ENCODE measurements at regions not wholly inside any gene's neighbourhood (a gene's known extent, or its start where the extent isn't known, plus 50 kb on each side); places are given as distances from the start of the nearest gene placed in this dataset.

GRCh38 chr12:67453191-67453590 is 184.0 kb downstream of the CAND1 start:
- DNase-seq: no peak

- DNase-seq: no peak
Measured at GRCh38 chr12:67455236-67455635, 186.1 kb downstream of the CAND1 start.

GRCh38 chr12:67456431-67456901 is 187.3 kb downstream of the CAND1 start:
- DNase-seq: peak in 4 of 58 donors; percentile 2 to 24 (median 10)

- DNase-seq: no peak
Measured at GRCh38 chr12:67457136-67457535, 188.0 kb downstream of the CAND1 start.

GRCh38 chr12:67457778-67458665 is 188.9 kb downstream of the CAND1 start:
- DNase-seq: peak in 1 of 58 donors; percentile 4

GRCh38 chr12:67459173-67459572 is 189.4 kb upstream of the DYRK2 start:
- no peak for DNase-seq

GRCh38 chr12:67459578-67459977 is 189.0 kb upstream of the DYRK2 start:
- DNase-seq: no peak

- no peak for DNase-seq
Measured at GRCh38 chr12:67460388-67460787, 188.2 kb upstream of the DYRK2 start.

- DNase-seq: no peak
Measured at GRCh38 chr12:67468549-67469245, 179.8 kb upstream of the DYRK2 start.

- DNase-seq: peak in 21 of 58 donors; percentile 7 to 54 (median 23)
Measured at GRCh38 chr12:67469666-67470065, 178.9 kb upstream of the DYRK2 start.

GRCh38 chr12:67471810-67472209 is 176.7 kb upstream of the DYRK2 start:
- peak in 24 of 58 donors; percentile 10 to 68 (median 32) for DNase-seq

- peak in 29 of 58 donors; percentile 8 to 51 (median 31) for DNase-seq
Measured at GRCh38 chr12:67472539-67472938, 176.0 kb upstream of the DYRK2 start.

- DNase-seq: no peak
Measured at GRCh38 chr12:67474934-67475620, 173.5 kb upstream of the DYRK2 start.

- DNase-seq: no peak
Measured at GRCh38 chr12:67475725-67476124, 172.8 kb upstream of the DYRK2 start.

GRCh38 chr12:67477681-67478265 is 170.8 kb upstream of the DYRK2 start:
- DNase-seq: no peak

- peak in 48 of 58 donors; percentile 3 to 82 (median 43) for DNase-seq
Measured at GRCh38 chr12:67482751-67483661, 165.5 kb upstream of the DYRK2 start.

- no peak for DNase-seq
Measured at GRCh38 chr12:67483871-67484554, 164.5 kb upstream of the DYRK2 start.

- no peak for DNase-seq
Measured at GRCh38 chr12:67484791-67485480, 163.6 kb upstream of the DYRK2 start.

GRCh38 chr12:67486671-67487070 is 161.9 kb upstream of the DYRK2 start:
- no peak for DNase-seq

Data from anterior cingulate cortex (tissue), 58 donors.